ENCODE measurements at regions not wholly inside any gene's neighbourhood (a gene's known extent, or its start where the extent isn't known, plus 50 kb on each side); places are given as distances from the start of the nearest gene placed in this dataset.

DNA sequence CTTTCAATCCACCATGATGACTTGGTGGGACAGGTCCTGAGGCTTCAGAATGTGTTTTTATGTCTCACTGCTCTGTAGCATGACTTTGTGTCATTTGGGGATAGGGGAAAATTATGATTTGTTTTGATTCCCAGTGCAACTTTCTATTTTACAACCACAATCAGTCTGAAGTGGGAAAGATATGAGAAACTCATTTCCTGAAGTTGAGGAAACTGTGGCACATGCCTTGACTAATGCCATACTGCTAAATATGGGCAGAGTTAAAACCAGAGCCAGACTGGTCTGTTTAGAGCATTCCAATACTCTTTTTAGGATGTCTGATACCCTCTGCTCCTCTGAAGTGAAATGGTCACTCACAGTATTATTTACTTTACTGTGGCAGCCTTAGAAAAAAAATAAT lies 307.7 kb downstream of the ADRA2A start:
- no TSS peak for BruUV-seq (replicated peaks)
- ChIA-PET CTCF (no interaction called here), POLR2A (no interaction called here)
- H3K4me3 ChIP-seq (replicated peaks in 1 of 3; ENCODE audit: insufficient read depth in 1 of 3, low read depth in 1 of 3, low read length in 3 of 3): no peak overlapping the region
- DNase-seq (ENCODE audit: low read depth, low spot score) (no peak), FAIRE-seq (no peak)
- intact Hi-C loops (cut with micrococcal nuclease) (no loop called here), dilution Hi-C loops (cut with MboI; ENCODE audit: extremely low pct_ligation_motif_present, low sequenced_read_pairs) (no loop called here)
- no peaks in the 10 kb centered on the region for H3K4me1 ChIP-seq (ENCODE audit: control insufficient read depth, extremely low read depth, insufficient read depth, low read length)
- H4K20me1 ChIP-seq (replicated peaks; ENCODE audit: control insufficient read depth, extremely low read depth, insufficient read depth, low read length): no peaks in the 10 kb centered on the region
- H3K27me3 ChIP-seq (ENCODE audit: control insufficient read depth in 2 of 2, insufficient read depth in 2 of 2, low read length in 2 of 2): no peaks in the 10 kb centered on the region
- peaks cover 2% of the 10 kb centered on the region for H3K9me3 ChIP-seq (replicated peaks; ENCODE audit: control insufficient read depth, insufficient read depth, low read length)
- no peaks in the 10 kb centered on the region for H3K36me3 ChIP-seq (ENCODE audit: control insufficient read depth in 2 of 2, extremely low read depth in 1 of 2, insufficient read depth in 2 of 2, low read length in 2 of 2)
- H2AFZ ChIP-seq (ENCODE audit: low read depth, low read length): no peak overlapping the region
- H3K9ac ChIP-seq (replicated peaks; ENCODE audit: extremely low read depth, insufficient read depth, low read length): no peak overlapping the region
- no peaks in the 10 kb centered on the region for H3K79me2 ChIP-seq (ENCODE audit: control insufficient read depth, insufficient read depth, low read length)
- no peak for TF ChIP-seq GATA2 (IDR thresholded peaks at IDR 0.05; ENCODE audit: insufficient read depth, insufficient read length, low read depth, low read length)
- TF ChIP-seq, protein P1, sequence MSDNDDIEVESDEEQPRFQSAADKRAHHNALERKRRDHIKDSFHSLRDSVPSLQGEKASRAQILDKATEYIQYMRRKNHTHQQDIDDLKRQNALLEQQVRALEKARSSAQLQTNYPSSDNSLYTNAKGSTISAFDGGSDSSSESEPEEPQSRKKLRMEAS (IDR thresholded peaks at IDR 0.05; ENCODE audit: insufficient read depth, insufficient read length): no peak
- TF ChIP-seq, protein P2, sequence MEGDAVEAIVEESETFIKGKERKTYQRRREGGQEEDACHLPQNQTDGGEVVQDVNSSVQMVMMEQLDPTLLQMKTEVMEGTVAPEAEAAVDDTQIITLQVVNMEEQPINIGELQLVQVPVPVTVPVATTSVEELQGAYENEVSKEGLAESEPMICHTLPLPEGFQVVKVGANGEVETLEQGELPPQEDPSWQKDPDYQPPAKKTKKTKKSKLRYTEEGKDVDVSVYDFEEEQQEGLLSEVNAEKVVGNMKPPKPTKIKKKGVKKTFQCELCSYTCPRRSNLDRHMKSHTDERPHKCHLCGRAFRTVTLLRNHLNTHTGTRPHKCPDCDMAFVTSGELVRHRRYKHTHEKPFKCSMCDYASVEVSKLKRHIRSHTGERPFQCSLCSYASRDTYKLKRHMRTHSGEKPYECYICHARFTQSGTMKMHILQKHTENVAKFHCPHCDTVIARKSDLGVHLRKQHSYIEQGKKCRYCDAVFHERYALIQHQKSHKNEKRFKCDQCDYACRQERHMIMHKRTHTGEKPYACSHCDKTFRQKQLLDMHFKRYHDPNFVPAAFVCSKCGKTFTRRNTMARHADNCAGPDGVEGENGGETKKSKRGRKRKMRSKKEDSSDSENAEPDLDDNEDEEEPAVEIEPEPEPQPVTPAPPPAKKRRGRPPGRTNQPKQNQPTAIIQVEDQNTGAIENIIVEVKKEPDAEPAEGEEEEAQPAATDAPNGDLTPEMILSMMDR (IDR thresholded peaks at IDR 0.05; ENCODE audit: extremely low read depth in 1 of 2, insufficient read depth in 1 of 2, low read depth in 1 of 2, low read length in 2 of 2): no peak
- TF ChIP-seq MYC (IDR thresholded peaks at IDR 0.05; ENCODE audit: low read depth, low read length): no peak
- no peak for TF ChIP-seq EZH2 (IDR thresholded peaks at IDR 0.05; ENCODE audit: borderline replicate concordance, low read depth, low read length, severe bottlenecking)
- no peak for TF ChIP-seq POLR2A (IDR thresholded peaks at IDR 0.05; ENCODE audit: low read depth, low read length)
- no peak for TF ChIP-seq POLR2AphosphoS5 (IDR thresholded peaks at IDR 0.05; ENCODE audit: insufficient read depth, low read depth, low read length)
- TF ChIP-seq FOS (IDR thresholded peaks at IDR 0.05; ENCODE audit: borderline replicate concordance, insufficient read depth, low read length): no peak
- no peak for TF ChIP-seq JUN (IDR thresholded peaks at IDR 0.05; ENCODE audit: borderline replicate concordance, insufficient read depth, insufficient read length, low read depth)
- no peaks in the 10 kb centered on the region for H3K9me1 ChIP-seq (replicated peaks; ENCODE audit: control insufficient read depth, extremely low read depth, insufficient read depth, low read length)
- H3K27ac ChIP-seq (ENCODE audit: insufficient read depth, low read depth, low read length): no peak overlapping the region
- no peak overlapping the region for H3K4me2 ChIP-seq (ENCODE audit: insufficient read depth, low read length)

Data from endothelial cell of umbilical vein (primary cell).